GM12878 (cell line): ENCODE measurements at regions not wholly inside any gene's neighbourhood (a gene's known extent, or its start where the extent isn't known, plus 50 kb on each side); places are given as distances from the start of the nearest gene placed in this dataset.

Source experiments
- ATF7 ChIP-seq: fragments of 450-650 bp; IDR thresholded peaks from 2 replicates; pipeline ENCODE4 v1.6.1; 2016; ENCODE audit warnings: low read depth, mild to moderate bottlenecking
- CHD4 ChIP-seq: fragments of 200-600 bp; sonication (generic); IDR thresholded peaks from 2 replicates; pipeline ENCODE4 v1.6.1; 2016; ENCODE audit warnings: mild to moderate bottlenecking
- CREB1 ChIP-seq: IDR thresholded peaks from 2 replicates; pipeline ENCODE4 v1.6.1; 2012; ENCODE audit warnings: low read depth, mild to moderate bottlenecking, inconsistent platforms
- CUX1 ChIP-seq: IDR thresholded peaks from 2 replicates; pipeline ENCODE4 v1.6.1; 2012; ENCODE audit warnings: improper control_type of control experiment, low read depth, low read length; ENCODE audit not compliant: insufficient replicate concordance
- FOS ChIP-seq: IDR thresholded peaks from 3 replicates; pipeline ENCODE4 v1.6.1; 2011; ENCODE audit warnings: borderline replicate concordance; ENCODE audit not compliant: insufficient read length; ENCODE audit errors: extremely low read depth
- JUNB ChIP-seq: IDR thresholded peaks from 2 replicates; pipeline ENCODE4 v1.6.1; 2016; ENCODE audit warnings: antibody characterized with exemption, mild to moderate bottlenecking
- NR2F1 ChIP-seq: fragments of 450-650 bp; conservative IDR thresholded peaks from 2 replicates; pipeline ENCODE4 v1.6.1; 2017; ENCODE audit warnings: mild to moderate bottlenecking
- ZNF384 ChIP-seq: IDR thresholded peaks from 2 replicates; pipeline ENCODE4 v1.6.1; 2012; ENCODE audit warnings: low read depth, mild to moderate bottlenecking, low read length, improper control_type of control experiment, borderline replicate concordance
- ZNF687 ChIP-seq: fragments of 450-650 bp; IDR thresholded peaks from 2 replicates; pipeline ENCODE4 v1.6.1; 2017; ENCODE audit warnings: mild to moderate bottlenecking, moderate library complexity
- TF ChIP-seq, protein P1 (sequence below): fragments of 150-350 bp; IDR thresholded peaks from 2 replicates; pipeline ENCODE4 v1.6.1; 2016; ENCODE audit warnings: low read depth, low read length
- TF ChIP-seq, protein P2 (sequence below): IDR thresholded peaks from 2 replicates; pipeline ENCODE4 v1.6.1; 2012; ENCODE audit warnings: mild to moderate bottlenecking, low read depth, low read length

- TF ChIP-seq NR2F1 (no peak), FOS (no peak), CUX1 (no peak), ATF7 (no peak), ZNF687 (no peak), JUNB (no peak), CHD4 (no peak), ZNF384 (no peak), CREB1 (no peak)
- TF ChIP-seq, protein P1, sequence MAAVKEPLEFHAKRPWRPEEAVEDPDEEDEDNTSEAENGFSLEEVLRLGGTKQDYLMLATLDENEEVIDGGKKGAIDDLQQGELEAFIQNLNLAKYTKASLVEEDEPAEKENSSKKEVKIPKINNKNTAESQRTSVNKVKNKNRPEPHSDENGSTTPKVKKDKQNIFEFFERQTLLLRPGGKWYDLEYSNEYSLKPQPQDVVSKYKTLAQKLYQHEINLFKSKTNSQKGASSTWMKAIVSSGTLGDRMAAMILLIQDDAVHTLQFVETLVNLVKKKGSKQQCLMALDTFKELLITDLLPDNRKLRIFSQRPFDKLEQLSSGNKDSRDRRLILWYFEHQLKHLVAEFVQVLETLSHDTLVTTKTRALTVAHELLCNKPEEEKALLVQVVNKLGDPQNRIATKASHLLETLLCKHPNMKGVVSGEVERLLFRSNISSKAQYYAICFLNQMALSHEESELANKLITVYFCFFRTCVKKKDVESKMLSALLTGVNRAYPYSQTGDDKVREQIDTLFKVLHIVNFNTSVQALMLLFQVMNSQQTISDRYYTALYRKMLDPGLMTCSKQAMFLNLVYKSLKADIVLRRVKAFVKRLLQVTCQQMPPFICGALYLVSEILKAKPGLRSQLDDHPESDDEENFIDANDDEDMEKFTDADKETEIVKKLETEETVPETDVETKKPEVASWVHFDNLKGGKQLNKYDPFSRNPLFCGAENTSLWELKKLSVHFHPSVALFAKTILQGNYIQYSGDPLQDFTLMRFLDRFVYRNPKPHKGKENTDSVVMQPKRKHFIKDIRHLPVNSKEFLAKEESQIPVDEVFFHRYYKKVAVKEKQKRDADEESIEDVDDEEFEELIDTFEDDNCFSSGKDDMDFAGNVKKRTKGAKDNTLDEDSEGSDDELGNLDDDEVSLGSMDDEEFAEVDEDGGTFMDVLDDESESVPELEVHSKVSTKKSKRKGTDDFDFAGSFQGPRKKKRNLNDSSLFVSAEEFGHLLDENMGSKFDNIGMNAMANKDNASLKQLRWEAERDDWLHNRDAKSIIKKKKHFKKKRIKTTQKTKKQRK: no peak
- TF ChIP-seq, protein P2, sequence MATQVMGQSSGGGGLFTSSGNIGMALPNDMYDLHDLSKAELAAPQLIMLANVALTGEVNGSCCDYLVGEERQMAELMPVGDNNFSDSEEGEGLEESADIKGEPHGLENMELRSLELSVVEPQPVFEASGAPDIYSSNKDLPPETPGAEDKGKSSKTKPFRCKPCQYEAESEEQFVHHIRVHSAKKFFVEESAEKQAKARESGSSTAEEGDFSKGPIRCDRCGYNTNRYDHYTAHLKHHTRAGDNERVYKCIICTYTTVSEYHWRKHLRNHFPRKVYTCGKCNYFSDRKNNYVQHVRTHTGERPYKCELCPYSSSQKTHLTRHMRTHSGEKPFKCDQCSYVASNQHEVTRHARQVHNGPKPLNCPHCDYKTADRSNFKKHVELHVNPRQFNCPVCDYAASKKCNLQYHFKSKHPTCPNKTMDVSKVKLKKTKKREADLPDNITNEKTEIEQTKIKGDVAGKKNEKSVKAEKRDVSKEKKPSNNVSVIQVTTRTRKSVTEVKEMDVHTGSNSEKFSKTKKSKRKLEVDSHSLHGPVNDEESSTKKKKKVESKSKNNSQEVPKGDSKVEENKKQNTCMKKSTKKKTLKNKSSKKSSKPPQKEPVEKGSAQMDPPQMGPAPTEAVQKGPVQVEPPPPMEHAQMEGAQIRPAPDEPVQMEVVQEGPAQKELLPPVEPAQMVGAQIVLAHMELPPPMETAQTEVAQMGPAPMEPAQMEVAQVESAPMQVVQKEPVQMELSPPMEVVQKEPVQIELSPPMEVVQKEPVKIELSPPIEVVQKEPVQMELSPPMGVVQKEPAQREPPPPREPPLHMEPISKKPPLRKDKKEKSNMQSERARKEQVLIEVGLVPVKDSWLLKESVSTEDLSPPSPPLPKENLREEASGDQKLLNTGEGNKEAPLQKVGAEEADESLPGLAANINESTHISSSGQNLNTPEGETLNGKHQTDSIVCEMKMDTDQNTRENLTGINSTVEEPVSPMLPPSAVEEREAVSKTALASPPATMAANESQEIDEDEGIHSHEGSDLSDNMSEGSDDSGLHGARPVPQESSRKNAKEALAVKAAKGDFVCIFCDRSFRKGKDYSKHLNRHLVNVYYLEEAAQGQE: no peak
Measured at GRCh38 chr2:11056614-11057013, 98.7 kb upstream of the SLC66A3 start (continued).
